Activated B cell treated with CpG ODN at 0.5 μM for 24 hours (primary cell): ENCODE measurements at regions not wholly inside any gene's neighbourhood (a gene's known extent, or its start where the extent isn't known, plus 50 kb on each side); places are given as distances from the start of the nearest gene placed in this dataset.

Source experiments
- ATAC-seq: fragments of 200-7000 bp; cut with Tn5 transposase; one replicate; pipeline ENCODE4 v1.10.0; 2021; ENCODE audit warnings: low read depth, mild to moderate bottlenecking, moderate library complexity
- CTCF ChIA-PET: fragments of 350-600 bp; sonication (Branson Sonifier 250); formaldehyde crosslinking; loops from one replicate; lab custom pipeline; 2021; ENCODE audit warnings: antibody characterized with exemption; lab: Charles Lee
- POLR2A ChIA-PET: fragments of 350-600 bp; sonication (Branson Sonifier 250); formaldehyde crosslinking; loops from one replicate; lab custom pipeline; 2021; ENCODE audit warnings: antibody characterized with exemption; lab: Charles Lee
- DNase-seq: peaks from one replicate; pipeline ENCODE4 v3.0.0; 2022
- H3K27ac Mint-ChIP-seq: one replicate; pipeline ENCODE4 v1.8.0; 2020; ENCODE audit warnings: mixed read lengths
- H3K27me3 Mint-ChIP-seq: one replicate; pipeline ENCODE4 v1.8.0; 2021; ENCODE audit warnings: mixed read lengths
- H3K36me3 Mint-ChIP-seq: one replicate; pipeline ENCODE4 v1.8.0; 2021; ENCODE audit warnings: low read depth, mixed read lengths
- H3K4me1 Mint-ChIP-seq: one replicate; pipeline ENCODE4 v1.8.0; 2021; ENCODE audit warnings: mixed read lengths
- H3K4me3 Mint-ChIP-seq: one replicate; pipeline ENCODE4 v1.8.0; 2020; ENCODE audit warnings: mild to moderate bottlenecking, mixed read lengths
- H3K9me3 Mint-ChIP-seq: one replicate; pipeline ENCODE4 v1.8.0; 2020; ENCODE audit warnings: mixed read lengths
- CTCF ChIP-seq: fragments of 200-600 bp; IDR thresholded peaks from one replicate; pipeline ENCODE4 v1.8.0; 2022; ENCODE audit warnings: antibody characterized with exemption, mild to moderate bottlenecking
- intact Hi-C: fragments of 100-400 bp; cut with micrococcal nuclease; formaldehyde crosslinking; loops from one replicate; pipeline ENCODE4 v1.15.1; 2024

- no peak overlapping the region for H3K4me3 Mint-ChIP-seq
- ChIA-PET POLR2A (no interaction called here), CTCF (no interaction called here)
- DNase-seq (no peak), ATAC-seq (no peak)
- no peaks in the 10 kb centered on the region for H3K4me1 Mint-ChIP-seq
- peaks cover 4% of the 10 kb centered on the region for H3K9me3 Mint-ChIP-seq
- no peaks in the 10 kb centered on the region for H3K36me3 Mint-ChIP-seq
- peaks cover 7% of the 10 kb centered on the region for H3K27me3 Mint-ChIP-seq
- no peak overlapping the region for H3K27ac Mint-ChIP-seq
- no peak for TF ChIP-seq CTCF
- intact Hi-C loops: no loop called here
Observed at GRCh38 chr12:25690996-25691864, 138.1 kb upstream of the LMNTD1 start.

- DNase-seq: no peak
- TF ChIP-seq CTCF: no peak
- ChIA-PET CTCF (no interaction called here), POLR2A (no interaction called here)
- Mint-ChIP-seq H3K27me3 (peaks cover 10% of the 10 kb centered on the region), H3K4me1 (no peaks in the 10 kb centered on the region), H3K27ac (no peak overlapping the region), H3K4me3 (no peak overlapping the region), H3K9me3 (peaks cover 10% of the 10 kb centered on the region), H3K36me3 (no peaks in the 10 kb centered on the region)
- intact Hi-C loops: no loop called here
- no peak for ATAC-seq
Observed at GRCh38 chr12:25691865-25692114, 138.7 kb upstream of the LMNTD1 start.

- Mint-ChIP-seq H3K36me3 (no peaks in the 10 kb centered on the region), H3K9me3 (peaks cover 6% of the 10 kb centered on the region), H3K27me3 (peaks cover 10% of the 10 kb centered on the region), H3K4me1 (no peaks in the 10 kb centered on the region), H3K4me3 (no peak overlapping the region), H3K27ac (no peak overlapping the region)
- no peak for TF ChIP-seq CTCF
- ATAC-seq: no peak
- intact Hi-C loops: no loop called here
- no peak for DNase-seq
- CTCF ChIA-PET: no interaction called here
- POLR2A ChIA-PET: no interaction called here
Observed at GRCh38 chr12:25692115-25693035, 139.3 kb upstream of the LMNTD1 start.

- Mint-ChIP-seq H3K27ac (no peak overlapping the region), H3K4me3 (no peak overlapping the region), H3K9me3 (peaks cover 5% of the 10 kb centered on the region), H3K36me3 (no peaks in the 10 kb centered on the region), H3K4me1 (no peaks in the 10 kb centered on the region), H3K27me3 (peaks cover 14% of the 10 kb centered on the region)
- no peak for TF ChIP-seq CTCF
- DNase-seq (no peak), ATAC-seq (no peak)
- intact Hi-C loops: no loop called here
- ChIA-PET CTCF (no interaction called here), POLR2A (no interaction called here)
Observed at GRCh38 chr12:25694072-25694471, 141.0 kb upstream of the LMNTD1 start.

- peaks cover 14% of the 10 kb centered on the region for H3K27me3 Mint-ChIP-seq
- intact Hi-C loops: no loop called here
- ATAC-seq: no peak
- no peak for TF ChIP-seq CTCF
- H3K9me3 Mint-ChIP-seq: peaks cover 5% of the 10 kb centered on the region
- H3K27ac Mint-ChIP-seq: no peak overlapping the region
- no peak for DNase-seq
- no peaks in the 10 kb centered on the region for H3K4me1 Mint-ChIP-seq
- POLR2A ChIA-PET: no interaction called here
- CTCF ChIA-PET: no interaction called here
- H3K36me3 Mint-ChIP-seq: no peaks in the 10 kb centered on the region
- no peak overlapping the region for H3K4me3 Mint-ChIP-seq
Observed at GRCh38 chr12:25695574-25695973, 142.5 kb upstream of the LMNTD1 start.
